PFSK-1 (cell line): ENCODE measurements at regions not wholly inside any gene's neighbourhood (a gene's known extent, or its start where the extent isn't known, plus 50 kb on each side); places are given as distances from the start of the nearest gene placed in this dataset.

Experiments
- FOXP2 ChIP-seq: optimal IDR thresholded peaks from 2 replicates; pipeline ENCODE3; 2011; ENCODE audit warnings: borderline replicate concordance, control low read depth, inconsistent platforms; ENCODE audit not compliant: insufficient read depth; ENCODE audit errors: extremely low read length, extremely low read depth
- POLR2AphosphoS5 ChIP-seq: IDR thresholded peaks from 2 replicates; pipeline ENCODE4 v1.6.1; 2012; ENCODE audit warnings: low read depth, mild to moderate bottlenecking, control low read depth, low read length, moderate library complexity
- SIN3A ChIP-seq: IDR thresholded peaks from 2 replicates; pipeline ENCODE4 v1.6.1; 2012; ENCODE audit warnings: mild to moderate bottlenecking, low read length, moderate library complexity, borderline replicate concordance; ENCODE audit not compliant: insufficient read depth
- TAF1 ChIP-seq: IDR thresholded peaks from 2 replicates; pipeline ENCODE4 v1.6.1; 2012; ENCODE audit warnings: low read length, control low read depth, borderline replicate concordance; ENCODE audit not compliant: insufficient read depth
- TF ChIP-seq, protein P1 (sequence below), 2 experiments: IDR thresholded peaks; 2 replicates each; pipeline versions ENCODE4 v1.6.1 to v1.8.0; 2011 to 2012; ENCODE audit warnings: low read depth in 2 of 2, low read length in 2 of 2, control low read depth in 1 of 2, inconsistent platforms in 1 of 2, mild to moderate bottlenecking in 1 of 2, moderate library complexity in 1 of 2; ENCODE audit not compliant: insufficient read depth in 1 of 2

DNA sequence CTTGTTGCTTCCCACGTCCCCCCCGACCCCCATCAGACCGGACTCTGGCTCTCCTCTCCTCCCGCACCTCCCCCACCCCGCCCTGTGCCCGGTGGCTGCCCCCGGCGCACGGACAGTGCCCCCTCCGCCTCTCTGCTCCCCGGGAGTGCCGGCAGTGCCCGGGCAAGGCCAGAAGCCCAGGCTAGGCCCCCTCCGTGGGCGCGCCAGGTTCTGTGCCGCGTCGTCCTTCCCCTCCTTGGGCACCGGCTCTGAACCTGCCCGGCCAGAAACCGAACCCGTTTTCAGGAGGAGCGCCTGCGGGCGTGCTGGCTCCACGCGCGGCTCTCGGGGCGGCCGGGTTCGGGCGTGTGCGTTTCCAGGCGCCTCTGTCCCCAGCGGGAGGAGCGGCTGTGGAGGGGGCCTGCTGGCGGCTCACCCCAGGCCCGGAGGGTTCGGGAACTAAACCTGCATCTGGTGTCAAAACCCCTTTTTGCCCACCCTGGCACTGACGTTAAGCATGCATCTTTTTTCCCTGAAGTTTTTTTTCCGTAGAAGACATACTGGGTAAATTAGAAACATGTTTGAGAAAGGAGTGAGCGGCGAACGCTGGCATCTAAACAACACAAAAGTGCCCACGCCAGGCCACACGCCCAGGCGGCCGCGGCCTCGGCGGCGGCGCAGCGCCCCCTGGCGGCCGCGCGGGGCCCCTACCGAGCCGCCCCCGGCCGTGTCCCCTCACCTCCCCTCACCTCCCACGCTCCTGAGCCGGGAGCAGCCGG, 123.9 kb upstream of the SLC1A4 start:
- no peak for TF ChIP-seq FOXP2
- TF ChIP-seq TAF1, result no peak
- TF ChIP-seq, protein P1, sequence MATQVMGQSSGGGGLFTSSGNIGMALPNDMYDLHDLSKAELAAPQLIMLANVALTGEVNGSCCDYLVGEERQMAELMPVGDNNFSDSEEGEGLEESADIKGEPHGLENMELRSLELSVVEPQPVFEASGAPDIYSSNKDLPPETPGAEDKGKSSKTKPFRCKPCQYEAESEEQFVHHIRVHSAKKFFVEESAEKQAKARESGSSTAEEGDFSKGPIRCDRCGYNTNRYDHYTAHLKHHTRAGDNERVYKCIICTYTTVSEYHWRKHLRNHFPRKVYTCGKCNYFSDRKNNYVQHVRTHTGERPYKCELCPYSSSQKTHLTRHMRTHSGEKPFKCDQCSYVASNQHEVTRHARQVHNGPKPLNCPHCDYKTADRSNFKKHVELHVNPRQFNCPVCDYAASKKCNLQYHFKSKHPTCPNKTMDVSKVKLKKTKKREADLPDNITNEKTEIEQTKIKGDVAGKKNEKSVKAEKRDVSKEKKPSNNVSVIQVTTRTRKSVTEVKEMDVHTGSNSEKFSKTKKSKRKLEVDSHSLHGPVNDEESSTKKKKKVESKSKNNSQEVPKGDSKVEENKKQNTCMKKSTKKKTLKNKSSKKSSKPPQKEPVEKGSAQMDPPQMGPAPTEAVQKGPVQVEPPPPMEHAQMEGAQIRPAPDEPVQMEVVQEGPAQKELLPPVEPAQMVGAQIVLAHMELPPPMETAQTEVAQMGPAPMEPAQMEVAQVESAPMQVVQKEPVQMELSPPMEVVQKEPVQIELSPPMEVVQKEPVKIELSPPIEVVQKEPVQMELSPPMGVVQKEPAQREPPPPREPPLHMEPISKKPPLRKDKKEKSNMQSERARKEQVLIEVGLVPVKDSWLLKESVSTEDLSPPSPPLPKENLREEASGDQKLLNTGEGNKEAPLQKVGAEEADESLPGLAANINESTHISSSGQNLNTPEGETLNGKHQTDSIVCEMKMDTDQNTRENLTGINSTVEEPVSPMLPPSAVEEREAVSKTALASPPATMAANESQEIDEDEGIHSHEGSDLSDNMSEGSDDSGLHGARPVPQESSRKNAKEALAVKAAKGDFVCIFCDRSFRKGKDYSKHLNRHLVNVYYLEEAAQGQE (IDR thresholded peaks at IDR 0.05; ENCODE audit: insufficient read depth in 1 of 2, low read depth in 2 of 2, low read length in 2 of 2), result no peak
- no peak for TF ChIP-seq POLR2AphosphoS5

DNA sequence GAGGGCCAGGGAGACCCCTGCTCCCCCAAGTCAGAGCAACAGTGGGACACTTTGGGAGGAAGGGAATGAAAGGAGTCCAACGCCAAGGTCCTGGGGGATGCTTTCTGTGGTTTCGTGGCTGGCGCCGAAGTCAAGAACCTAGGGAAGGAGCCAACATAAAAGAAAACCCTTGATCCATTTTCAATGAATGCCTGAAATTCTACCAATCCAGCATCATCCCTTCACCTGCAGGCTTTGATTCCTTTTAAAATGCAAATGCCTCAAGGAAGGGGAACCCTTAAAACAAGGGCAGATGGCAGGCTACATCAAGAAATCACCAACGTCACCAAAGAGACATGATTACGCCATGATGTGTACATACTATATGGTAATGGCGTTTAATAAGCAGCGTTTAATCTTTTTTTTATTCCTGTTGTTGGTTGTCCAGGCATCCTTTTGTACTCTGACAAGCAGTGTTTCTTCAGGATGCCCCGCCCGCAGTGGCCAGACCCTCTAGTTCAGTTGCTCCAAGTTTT, 123.3 kb upstream of the SLC1A4 start:
- TF ChIP-seq TAF1, result no peak
- no peak for TF ChIP-seq FOXP2

DNA sequence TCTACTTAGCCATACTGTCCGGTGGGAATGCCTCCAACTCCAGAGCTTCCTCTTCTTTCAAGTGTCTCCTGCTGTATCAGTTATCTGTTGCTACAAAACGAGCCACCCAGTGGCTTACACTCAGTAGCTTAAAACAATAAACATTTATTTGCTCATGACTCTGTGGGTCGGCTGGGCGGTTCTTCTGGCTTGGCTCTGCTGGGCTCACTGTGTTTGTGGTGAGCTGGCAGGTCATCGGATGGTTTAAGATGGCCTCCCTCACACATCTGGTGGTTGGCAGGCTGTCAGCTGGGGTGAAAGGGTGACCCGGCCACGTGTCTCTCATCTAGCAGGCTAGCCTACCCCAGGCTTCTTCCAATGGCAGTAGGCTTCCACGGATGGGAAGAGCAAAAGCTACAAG, 122.4 kb upstream of the SLC1A4 start:
- TF ChIP-seq TAF1 (no peak), POLR2AphosphoS5 (no peak), SIN3A (no peak), FOXP2 (peak; percentile 36)
- TF ChIP-seq, protein P1 (IDR thresholded peaks at IDR 0.05; ENCODE audit: insufficient read depth in 1 of 2, low read depth in 2 of 2, low read length in 2 of 2), result no peak

DNA sequence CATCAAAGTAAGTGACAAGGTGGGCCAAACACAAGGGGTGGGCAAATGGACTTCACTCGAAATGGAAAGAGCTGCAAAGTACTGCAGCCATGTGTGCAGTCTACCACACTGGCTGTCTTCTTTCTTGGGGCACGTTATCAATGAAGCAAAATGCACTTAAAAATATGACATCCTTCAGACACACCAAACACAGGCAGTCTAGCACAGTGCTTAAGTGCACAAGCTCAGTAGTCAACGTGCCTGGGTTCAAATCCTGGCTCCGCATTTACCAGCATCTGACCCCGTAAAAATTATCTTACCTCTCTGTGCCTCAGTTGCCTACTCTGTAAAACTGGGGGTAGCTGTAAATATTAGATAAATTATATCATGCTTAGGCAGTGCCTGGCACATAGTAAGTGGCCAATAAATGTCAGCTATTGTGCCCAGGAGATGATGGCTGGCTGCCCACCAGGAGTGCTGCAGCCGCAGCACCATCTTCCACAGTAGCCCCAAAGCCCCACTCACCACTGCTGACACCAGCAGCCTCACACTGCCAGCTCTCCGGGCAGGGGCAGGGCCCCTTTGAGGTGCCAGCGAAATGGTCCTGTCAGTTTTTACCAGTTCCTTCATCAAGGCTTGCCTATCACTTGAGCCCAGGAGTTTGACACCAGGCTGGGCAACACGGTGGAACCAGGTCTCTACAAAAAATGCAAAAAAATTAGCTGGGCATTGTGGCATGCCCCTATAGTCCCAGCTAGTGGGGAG, 121.8 kb upstream of the SLC1A4 start:
- TF ChIP-seq SIN3A (no peak), TAF1 (no peak), POLR2AphosphoS5 (no peak), FOXP2 (no peak)
- TF ChIP-seq, protein P1 (IDR thresholded peaks at IDR 0.05; ENCODE audit: insufficient read depth in 1 of 2, low read depth in 2 of 2, low read length in 2 of 2), result no peak

DNA sequence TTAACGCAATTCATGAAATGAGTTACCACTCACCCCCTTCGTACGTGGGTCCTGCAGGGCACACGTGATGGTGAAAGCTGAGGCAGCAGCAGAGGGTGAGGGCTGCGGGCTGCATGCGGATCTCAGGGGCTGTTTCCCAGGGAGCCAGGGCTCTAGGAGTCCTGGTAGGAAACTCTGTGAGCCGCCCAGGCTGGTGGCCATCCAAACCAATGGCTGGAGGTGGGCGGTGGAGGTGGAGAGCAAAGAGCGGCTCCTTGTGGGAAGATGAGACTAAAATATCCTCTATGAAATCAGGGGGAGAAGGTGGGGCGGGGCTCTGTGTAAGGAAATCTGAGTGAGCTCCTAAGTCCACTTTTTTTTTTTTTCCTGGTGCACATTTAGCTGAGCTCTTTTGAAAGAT, 120.1 kb upstream of the SLC1A4 start:
- no peak for TF ChIP-seq TAF1
- TF ChIP-seq SIN3A, result no peak
- TF ChIP-seq, protein P1 (IDR thresholded peaks at IDR 0.05; ENCODE audit: insufficient read depth in 1 of 2, low read depth in 2 of 2, low read length in 2 of 2), result no peak
